H1 (cell line): ENCODE measurements at regions not wholly inside any gene's neighbourhood (a gene's known extent, or its start where the extent isn't known, plus 50 kb on each side); places are given as distances from the start of the nearest gene placed in this dataset.

Experiments used
- CTCF ChIA-PET: fragments of 300-600 bp; sonication (Branson Sonifier 250); formaldehyde crosslinking; loops from one replicate; lab custom pipeline; 2021; ENCODE audit not compliant: partially characterized antibody; lab: Charles Lee
- POLR2A ChIA-PET: fragments of 300-600 bp; sonication (Branson Sonifier 250); formaldehyde crosslinking; loops from one replicate; lab custom pipeline; 2021; ENCODE audit warnings: inconsistent platforms; ENCODE audit not compliant: partially characterized antibody; lab: Charles Lee
- DNase-seq, 2 experiments: peaks; one replicate each; pipeline versions ENCODE4 v3.0.0 to v3.0.0-alpha.2; 2010 to 2022; ENCODE audit warnings: low spot score in 2 of 2, low read depth in 1 of 2, mixed read lengths in 1 of 2
- FAIRE-seq: peaks from 2 replicates; lab custom pipeline; 2011; peaks lifted over from hg19 to GRCh38; lab: Jason Lieb, UNC
- H2AFZ ChIP-seq: 2 replicates; pipeline ENCODE4 v1.8.1; 2012; ENCODE audit warnings: low read length, inconsistent platforms
- H2AK5ac ChIP-seq: 2 replicates; pipeline ENCODE4 v1.6.1; 2013; ENCODE audit warnings: low read depth, low read length
- H2BK120ac ChIP-seq: replicated peaks from 2 replicates; pipeline ENCODE3; 2013; ENCODE audit warnings: low read depth, low read length, inconsistent platforms
- H2BK12ac ChIP-seq: 2 replicates; pipeline ENCODE4 v1.6.1; 2013; ENCODE audit warnings: low read depth, low read length
- H2BK15ac ChIP-seq: 2 replicates; pipeline ENCODE4 v1.6.1; 2013; ENCODE audit warnings: low read length
- H2BK20ac ChIP-seq: 2 replicates; pipeline ENCODE4 v1.6.1; 2013; ENCODE audit warnings: low read length
- H2BK5ac ChIP-seq: 2 replicates; pipeline ENCODE4 v1.6.1; 2013; ENCODE audit warnings: low read depth, low read length
- H3K14ac ChIP-seq: 2 replicates; pipeline ENCODE4 v1.6.1; 2013; ENCODE audit warnings: inconsistent platforms; ENCODE audit not compliant: insufficient read length
- H3K18ac ChIP-seq: 2 replicates; pipeline ENCODE4 v1.6.1; 2013; ENCODE audit warnings: low read length; ENCODE audit errors: extremely low read depth
- H3K23ac ChIP-seq: 2 replicates; pipeline ENCODE4 v1.6.1; 2013; ENCODE audit warnings: inconsistent platforms; ENCODE audit not compliant: insufficient read length
- H3K23me2 ChIP-seq: 2 replicates; pipeline ENCODE4 v1.6.1; 2013; ENCODE audit warnings: low read depth, low read length
- H3K27ac ChIP-seq: 2 replicates; pipeline ENCODE4 v1.6.1; 2011; ENCODE audit warnings: low read depth, low read length, inconsistent platforms
- H3K27me3 ChIP-seq, 4 experiments: replicated peaks in 1 of 4; 1 replicate in 1 of 4; 2 replicates in 3 of 4; pipeline versions ENCODE4 v1.6.1 to v1.8.1; 2011 to 2013; ENCODE audit warnings: low read length in 3 of 4, mild to moderate bottlenecking in 3 of 4, inconsistent platforms in 2 of 4, mixed read lengths in 2 of 4, moderate library complexity in 1 of 4; ENCODE audit not compliant: control insufficient read depth in 3 of 4, insufficient read depth in 3 of 4; ENCODE audit errors: extremely low read depth in 1 of 4
- H3K36me3 ChIP-seq, 4 experiments: 2 replicates each; pipeline versions ENCODE4 v1.6.1 to v1.8.1; 2011 to 2013; ENCODE audit warnings: mild to moderate bottlenecking in 4 of 4, low read length in 3 of 4, moderate library complexity in 2 of 4, control low read depth in 1 of 4, inconsistent platforms in 1 of 4; ENCODE audit not compliant: insufficient read depth in 4 of 4, control insufficient read depth in 2 of 4
- H3K4ac ChIP-seq: replicated peaks from 2 replicates; pipeline ENCODE3; 2013; ENCODE audit warnings: low read length, low read depth, mixed read lengths, inconsistent platforms; ENCODE audit not compliant: insufficient read length
- H3K4me1 ChIP-seq, 4 experiments: replicated peaks in 1 of 4; 1 replicate in 1 of 4; 2 replicates in 3 of 4; pipeline versions ENCODE4 v1.6.1 to v1.8.1; 2011 to 2013; ENCODE audit warnings: low read length in 3 of 4, inconsistent platforms in 2 of 4, mixed read lengths in 1 of 4; ENCODE audit not compliant: insufficient read depth in 4 of 4, control insufficient read depth in 3 of 4
- H3K4me2 ChIP-seq, 2 experiments: 2 replicates each; pipeline versions ENCODE4 v1.6.1 to v1.8.1; 2011 to 2013; ENCODE audit warnings: low read depth in 2 of 2, low read length in 2 of 2, control low read depth in 1 of 2, inconsistent platforms in 1 of 2, mild to moderate bottlenecking in 1 of 2; ENCODE audit not compliant: insufficient read depth in 1 of 2
- H3K4me3 ChIP-seq, 4 experiments: fragments of 200-600, 300-600 bp in 1 of 4; sonication (generic), shearing (Covaris generic), sonication (Bioruptor Twin) in 1 of 4; 2 replicates each; pipeline versions ENCODE4 v1.5.1 to v1.8.1; 2011 to 2016; ENCODE audit warnings: low read length in 4 of 4, low read depth in 3 of 4, control low read depth in 2 of 4, inconsistent platforms in 2 of 4, mild to moderate bottlenecking in 2 of 4, mixed read lengths in 1 of 4, moderate library complexity in 1 of 4; ENCODE audit not compliant: insufficient read depth in 2 of 4; ENCODE audit errors: extremely low read depth in 1 of 4
- H3K56ac ChIP-seq: replicated peaks from 2 replicates; pipeline ENCODE3; 2013; ENCODE audit warnings: low read depth, mild to moderate bottlenecking, mixed read lengths, low read length, inconsistent platforms; ENCODE audit not compliant: insufficient read length
- H3K79me1 ChIP-seq: 2 replicates; pipeline ENCODE4 v1.6.1; 2013; ENCODE audit warnings: low read depth, low read length, control low read depth
- H3K79me2 ChIP-seq, 2 experiments: 2 replicates each; pipeline versions ENCODE4 v1.6.1 to v1.8.1; 2012 to 2013; ENCODE audit warnings: low read length in 2 of 2, mild to moderate bottlenecking in 2 of 2, inconsistent platforms in 1 of 2; ENCODE audit not compliant: insufficient read depth in 2 of 2, control insufficient read depth in 1 of 2
- H3K9ac ChIP-seq, 4 experiments: replicated peaks in 1 of 4; 1 replicate in 1 of 4; 2 replicates in 3 of 4; pipeline versions ENCODE4 v1.6.1 to v1.8.1; 2011 to 2013; ENCODE audit warnings: low read depth in 3 of 4, low read length in 3 of 4, control low read depth in 2 of 4, mild to moderate bottlenecking in 2 of 4, moderate library complexity in 2 of 4, inconsistent platforms in 1 of 4; ENCODE audit errors: extremely low read depth in 1 of 4
- H3K9me3 ChIP-seq, 2 experiments: 2 replicates each; pipeline versions ENCODE4 v1.6.1 to v1.8.1; 2012 to 2013; ENCODE audit warnings: mild to moderate bottlenecking in 2 of 2, moderate library complexity in 2 of 2, control low read depth in 1 of 2, inconsistent platforms in 1 of 2, low read depth in 1 of 2, low read length in 1 of 2, mixed read lengths in 1 of 2; ENCODE audit not compliant: insufficient read depth in 2 of 2
- H4K20me1 ChIP-seq, 2 experiments: replicated peaks in 1 of 2; 2 replicates each; pipeline versions ENCODE3 to v1.8.1; 2011 to 2013; ENCODE audit warnings: inconsistent platforms in 2 of 2, low read length in 2 of 2, mild to moderate bottlenecking in 1 of 2; ENCODE audit not compliant: insufficient read depth in 2 of 2, control insufficient read depth in 1 of 2
- H4K5ac ChIP-seq: 2 replicates; pipeline ENCODE4 v1.6.1; 2013; ENCODE audit warnings: low read length, low read depth, mixed read lengths, inconsistent platforms; ENCODE audit not compliant: insufficient read length
- H4K8ac ChIP-seq: 2 replicates; pipeline ENCODE4 v1.8.0; 2013; ENCODE audit warnings: mild to moderate bottlenecking, moderate library complexity, low read length, inconsistent platforms; ENCODE audit not compliant: insufficient read depth; ENCODE audit errors: extremely low read depth
- H4K91ac ChIP-seq: replicated peaks from 2 replicates; pipeline ENCODE3; 2013; ENCODE audit warnings: low read length, mixed read lengths, inconsistent platforms; ENCODE audit not compliant: insufficient read length
- FOSL1 ChIP-seq: IDR thresholded peaks from 2 replicates; pipeline ENCODE4 v1.6.1; 2011; ENCODE audit warnings: mild to moderate bottlenecking, low read depth, low read length, moderate library complexity; ENCODE audit not compliant: insufficient read depth
- SUZ12 ChIP-seq: fragments of 200-600 bp; sonication (generic); IDR thresholded peaks from 2 replicates; pipeline ENCODE4 v1.6.1; 2012; ENCODE audit warnings: mild to moderate bottlenecking, inconsistent platforms, low read length, moderate library complexity, mixed read lengths
- YY1 ChIP-seq: IDR thresholded peaks from 2 replicates; pipeline ENCODE4 v1.6.1; 2011; ENCODE audit warnings: low read depth, mild to moderate bottlenecking, low read length
- WGBS, 2 experiments: shearing (Covaris generic) in 1 of 2; methylation state at CpG; one replicate each; pipeline versions ENCODE4 v1.1.6 to v1.1.7; 2013 to 2015; ENCODE audit warnings: low lambda C conversion rate in 2 of 2, mixed read lengths in 2 of 2, inconsistent platforms in 1 of 2, low coverage in 1 of 2, missing lambda C conversion rate in 1 of 2; ENCODE audit not compliant: insufficient replicate concordance in 2 of 2, insufficient coverage in 1 of 2, insufficient read length in 1 of 2; ENCODE audit errors: extremely low coverage in 1 of 2, missing lambda C conversion rate in 1 of 2; 5-methylcytosine and 5-hydroxymethylcytosine counted together
- TF ChIP-seq, protein P1 (sequence below): IDR thresholded peaks from 2 replicates; pipeline ENCODE4 v1.6.1; 2011; ENCODE audit warnings: low read depth, mild to moderate bottlenecking, low read length; ENCODE audit not compliant: insufficient read depth

DNA sequence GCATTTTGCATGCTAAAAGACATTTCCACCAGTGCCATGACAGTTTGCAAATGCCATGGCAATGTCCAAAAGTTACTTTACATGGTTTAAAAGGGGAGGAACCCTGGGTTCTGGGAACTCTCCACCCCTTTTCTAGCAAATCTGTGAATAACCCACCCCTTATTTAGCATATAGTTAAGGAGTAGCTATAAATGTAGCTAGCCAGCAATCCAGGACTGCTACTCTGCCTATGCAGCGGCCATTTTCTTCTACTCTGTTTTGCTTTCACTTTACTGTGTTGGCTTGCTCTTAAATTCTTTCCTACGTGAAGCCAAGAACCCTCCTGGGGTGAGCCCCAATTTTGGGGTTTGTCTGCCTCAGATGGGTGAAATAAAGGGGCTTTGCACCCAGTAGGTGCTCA is 141.0 kb downstream of the PTPN11 start:
- H3K4me2 ChIP-seq = no peak overlapping the region
- no peak overlapping the region for H3K27ac ChIP-seq
- FAIRE-seq = no peak
- H3K4ac ChIP-seq = no peak overlapping the region
- H2BK5ac ChIP-seq = no peak overlapping the region
- H3K4me1 ChIP-seq = peaks cover 0 to 3% (median 1%) of the 10 kb centered on the region in 4 experiments; a peak in 2 of 7 replicates
- no peaks in the 10 kb centered on the region for H4K20me1 ChIP-seq
- H3K27me3 ChIP-seq = 0 out of 7 replicates have a peak, but pooled peaks cover 0 to 3% (median 0%) of the 10 kb centered on the region in 4 experiments
- no peak overlapping the region for H3K9ac ChIP-seq
- H4K5ac ChIP-seq = no peak overlapping the region
- H2BK120ac ChIP-seq = no peak overlapping the region
- H3K14ac ChIP-seq = no peak overlapping the region
- no peak overlapping the region for H3K56ac ChIP-seq
- H4K91ac ChIP-seq = no peak overlapping the region
- no peak overlapping the region for H2BK20ac ChIP-seq
- ChIA-PET CTCF (interaction anchor here (0.6 to 0.7 kb wide), 2 partner anchors 46 to 902 kb away, joined by 3 to 6 read pairs; no protein-coding TSS in a partner anchor), POLR2A (no interaction called here)
- H3K36me3 ChIP-seq = no peaks in the 10 kb centered on the region
- no peaks in the 10 kb centered on the region for H3K79me1 ChIP-seq
- 76% methylated on average over 2 of the region's 2 CpGs; no CpG with 5 or more reads in 1 of the 2 experiments for WGBS, 2 experiments
- H3K18ac ChIP-seq = no peak overlapping the region
- H3K4me3 ChIP-seq = no peak overlapping the region
- no peak overlapping the region for H2AK5ac ChIP-seq
- no peak overlapping the region for H2AFZ ChIP-seq
- H2BK15ac ChIP-seq = no peak overlapping the region
- TF ChIP-seq YY1 (0 out of 2 replicates have a peak, but pooled peaks have one; percentile 37), SUZ12 (no peak), FOSL1 (no peak)
- TF ChIP-seq, protein P1, sequence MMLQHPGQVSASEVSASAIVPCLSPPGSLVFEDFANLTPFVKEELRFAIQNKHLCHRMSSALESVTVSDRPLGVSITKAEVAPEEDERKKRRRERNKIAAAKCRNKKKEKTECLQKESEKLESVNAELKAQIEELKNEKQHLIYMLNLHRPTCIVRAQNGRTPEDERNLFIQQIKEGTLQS = no peak
- H3K9me3 ChIP-seq = no peaks in the 10 kb centered on the region
- H4K8ac ChIP-seq = no peak overlapping the region
- no peak overlapping the region for H2BK12ac ChIP-seq
- H3K23ac ChIP-seq = no peak overlapping the region
- no peak for DNase-seq
- no peaks in the 10 kb centered on the region for H3K23me2 ChIP-seq
- H3K79me2 ChIP-seq = no peaks in the 10 kb centered on the region
